Dendritic cell treated with granulocyte-macrophage colony-stimulating factor and Interleukin-4, amounts not matched to agents 40 ng/mL and 50 ng/mL, for 4 days (primary cell): ENCODE measurements at regions not wholly inside any gene's neighbourhood (a gene's known extent, or its start where the extent isn't known, plus 50 kb on each side); places are given as distances from the start of the nearest gene placed in this dataset.
"Not testable (repeated sequence)": the region's sequence is repeated elsewhere in the genome, so short reads cannot be mapped to it uniquely, and the experiment has no call there.

Source experiments
- H3K27ac Mint-ChIP-seq: one replicate; pipeline ENCODE4 v1.8.0; 2022; ENCODE audit warnings: mild to moderate bottlenecking, mixed read lengths
- H3K27me3 Mint-ChIP-seq: one replicate; pipeline ENCODE4 v1.8.0; 2022; ENCODE audit warnings: mild to moderate bottlenecking, mixed read lengths
- H3K36me3 Mint-ChIP-seq: one replicate; pipeline ENCODE4 v1.8.0; 2022; ENCODE audit warnings: low read depth, mixed read lengths
- H3K4me1 Mint-ChIP-seq: one replicate; pipeline ENCODE4 v1.8.0; 2022; ENCODE audit warnings: low read depth, mixed read lengths
- H3K4me3 Mint-ChIP-seq: one replicate; pipeline ENCODE4 v1.8.0; 2022; ENCODE audit warnings: mild to moderate bottlenecking, moderate library complexity, mixed read lengths
- H3K9me3 Mint-ChIP-seq: one replicate; pipeline ENCODE4 v1.8.0; 2022; ENCODE audit warnings: mixed read lengths
- intact Hi-C: fragments of 100-400 bp; cut with micrococcal nuclease; formaldehyde crosslinking; loops from one replicate; pipeline ENCODE4 v1.15.0; 2022

DNA sequence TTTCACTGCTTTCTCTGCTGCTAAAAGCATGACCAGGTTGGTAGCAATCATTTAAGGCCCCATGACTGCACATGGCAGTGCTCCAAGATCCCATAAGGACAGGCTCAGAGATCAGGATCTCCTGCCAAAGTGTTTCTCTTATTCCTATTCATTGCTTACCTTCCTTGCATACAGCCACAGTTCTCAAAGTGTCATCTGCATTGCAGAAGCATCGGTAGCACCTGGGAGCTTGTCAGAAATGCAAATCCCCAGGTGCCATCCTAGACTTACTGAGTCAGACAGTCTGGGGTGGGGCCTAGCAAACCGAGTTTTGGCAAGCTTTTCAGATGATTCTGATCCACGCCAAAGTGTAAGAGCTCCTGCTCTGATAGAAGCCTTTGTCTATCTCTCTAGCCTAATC, 489.0 kb upstream of the AUTS2 start:
- Mint-ChIP-seq H3K9me3 (peaks cover 28% of the 10 kb centered on the region), H3K4me3 (no peak overlapping the region), H3K27ac (no peak overlapping the region), H3K4me1 (no peaks in the 10 kb centered on the region), H3K36me3 (no peaks in the 10 kb centered on the region), H3K27me3 (no peaks in the 10 kb centered on the region)
- intact Hi-C loops: no loop called here

DNA sequence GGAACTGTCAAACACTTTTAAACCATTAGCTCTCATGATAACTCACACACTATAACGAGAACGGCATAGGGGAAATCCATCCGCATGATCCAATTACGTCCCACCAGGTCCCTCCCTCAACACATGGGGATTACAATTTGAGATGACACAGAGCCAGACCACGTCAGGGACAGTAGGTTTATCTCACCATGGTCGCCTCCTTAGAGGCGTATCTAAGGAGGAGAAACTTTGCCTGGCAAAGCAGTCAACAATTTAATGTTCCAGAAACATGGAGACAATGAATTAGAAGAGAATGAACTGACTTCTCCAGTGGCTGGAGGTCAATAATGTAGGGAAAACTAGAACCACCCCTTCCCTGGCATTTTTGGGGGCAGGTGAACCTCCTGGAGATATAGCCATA, 488.4 kb upstream of the AUTS2 start:
- intact Hi-C loops: no loop called here
- Mint-ChIP-seq H3K4me1 (no peaks in the 10 kb centered on the region), H3K4me3 (no peak overlapping the region), H3K9me3 (peaks cover 28% of the 10 kb centered on the region), H3K36me3 (no peaks in the 10 kb centered on the region), H3K27ac (no peak overlapping the region), H3K27me3 (no peaks in the 10 kb centered on the region)

DNA sequence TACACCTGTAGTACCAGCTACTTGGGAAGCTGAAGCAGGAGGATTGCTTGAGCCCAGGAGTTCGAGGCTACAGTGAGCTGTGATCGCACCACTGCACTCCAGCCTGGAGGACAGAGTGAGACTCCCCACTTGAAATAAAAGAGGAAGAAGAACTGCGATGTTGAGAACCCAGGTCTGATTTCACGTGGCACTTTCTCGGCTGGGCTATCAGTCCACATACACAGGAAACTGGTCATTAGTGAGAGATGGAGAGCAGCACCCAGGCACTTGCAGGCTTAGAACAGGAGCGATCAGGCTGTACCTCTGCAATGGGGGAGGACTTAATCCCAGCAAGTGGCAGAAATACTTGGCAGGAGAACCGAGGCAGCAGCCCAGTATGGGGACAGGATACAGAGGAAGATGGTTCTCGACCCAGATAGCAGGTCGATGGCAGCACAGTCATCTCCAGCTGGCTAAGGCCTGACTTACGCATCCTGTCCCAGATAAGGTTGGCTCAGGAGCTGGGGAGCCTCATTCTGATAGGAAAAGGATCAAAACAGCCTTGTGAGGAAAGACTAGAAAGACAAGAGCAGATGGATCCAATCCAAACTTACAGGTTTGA, 487.7 kb upstream of the AUTS2 start:
- H3K9me3 Mint-ChIP-seq: peaks cover 28% of the 10 kb centered on the region
- H3K27ac Mint-ChIP-seq: no peak overlapping the region
- intact Hi-C loops: no loop called here
- no peaks in the 10 kb centered on the region for H3K27me3 Mint-ChIP-seq
- no peaks in the 10 kb centered on the region for H3K36me3 Mint-ChIP-seq
- no peaks in the 10 kb centered on the region for H3K4me1 Mint-ChIP-seq
- no peak overlapping the region for H3K4me3 Mint-ChIP-seq

DNA sequence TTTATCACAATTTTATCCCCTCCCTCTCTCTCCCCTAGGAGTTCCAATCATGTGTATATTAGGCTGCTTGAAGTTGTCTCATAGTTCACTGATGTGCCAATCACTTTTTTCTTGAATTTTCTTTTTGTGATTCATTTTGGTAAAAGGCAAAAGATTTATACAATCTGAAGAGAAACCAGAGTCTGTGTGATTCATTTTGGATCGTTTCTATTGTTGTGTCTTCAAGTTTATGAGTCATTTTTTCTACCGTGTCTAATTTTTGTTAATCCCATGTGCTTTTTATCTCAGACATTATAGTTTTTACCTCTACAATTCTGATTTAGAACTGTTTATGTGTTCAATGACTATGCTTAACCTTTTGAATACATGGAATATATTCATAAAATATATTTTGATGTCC, 483.9 kb upstream of the AUTS2 start:
- intact Hi-C loops: no loop called here
- H3K4me3 Mint-ChIP-seq: no peak overlapping the region
- no peaks in the 10 kb centered on the region for H3K4me1 Mint-ChIP-seq
- peaks cover 25% of the 10 kb centered on the region for H3K9me3 Mint-ChIP-seq
- H3K27ac Mint-ChIP-seq: no peak overlapping the region
- H3K36me3 Mint-ChIP-seq: no peaks in the 10 kb centered on the region
- H3K27me3 Mint-ChIP-seq: no peaks in the 10 kb centered on the region

DNA sequence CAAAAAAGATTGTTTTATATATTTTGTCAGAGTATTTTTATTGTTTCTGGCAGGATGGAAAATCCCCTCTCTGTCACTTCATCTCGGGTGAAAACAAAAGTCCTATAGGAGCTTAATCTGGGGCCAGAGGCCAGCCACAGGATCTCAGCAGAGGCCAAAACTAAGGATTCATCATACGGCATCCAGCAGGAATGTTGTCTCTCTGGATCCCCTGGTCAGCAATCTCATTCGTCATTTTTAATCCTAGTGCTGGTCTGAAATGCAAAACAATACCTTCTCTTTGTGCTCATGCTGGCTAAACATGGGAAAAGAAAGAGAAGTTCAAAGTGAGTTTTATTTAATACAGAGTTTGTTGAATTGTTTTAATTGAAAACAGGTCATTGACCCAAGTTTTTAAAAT, 482.5 kb upstream of the AUTS2 start:
- Mint-ChIP-seq H3K4me1 (no peaks in the 10 kb centered on the region), H3K4me3 (no peak overlapping the region), H3K9me3 (peaks cover 12% of the 10 kb centered on the region), H3K27me3 (no peaks in the 10 kb centered on the region), H3K36me3 (no peaks in the 10 kb centered on the region), H3K27ac (no peak overlapping the region)
- intact Hi-C loops: no loop called here

DNA sequence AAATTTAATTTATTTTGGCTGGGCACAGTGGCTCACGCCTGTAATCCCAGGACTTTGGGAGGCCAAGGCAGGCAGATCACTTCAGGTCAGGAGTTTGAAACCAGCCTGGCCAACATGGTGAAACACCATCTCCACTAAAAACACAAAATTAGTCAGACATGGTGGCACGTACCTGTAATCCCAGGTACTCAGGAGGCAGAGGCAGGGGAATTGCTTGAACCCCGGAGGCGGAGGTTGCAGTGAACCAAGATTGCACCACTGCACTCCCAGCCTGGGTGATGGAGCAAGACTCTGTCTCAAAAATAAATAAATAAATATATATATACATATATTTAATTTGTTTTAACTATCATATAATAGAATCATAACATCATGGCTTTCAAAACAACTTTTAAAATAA, 482.1 kb upstream of the AUTS2 start:
- H3K4me3 Mint-ChIP-seq, H3K9me3 Mint-ChIP-seq, intact Hi-C loops: not testable (repeated sequence)

DNA sequence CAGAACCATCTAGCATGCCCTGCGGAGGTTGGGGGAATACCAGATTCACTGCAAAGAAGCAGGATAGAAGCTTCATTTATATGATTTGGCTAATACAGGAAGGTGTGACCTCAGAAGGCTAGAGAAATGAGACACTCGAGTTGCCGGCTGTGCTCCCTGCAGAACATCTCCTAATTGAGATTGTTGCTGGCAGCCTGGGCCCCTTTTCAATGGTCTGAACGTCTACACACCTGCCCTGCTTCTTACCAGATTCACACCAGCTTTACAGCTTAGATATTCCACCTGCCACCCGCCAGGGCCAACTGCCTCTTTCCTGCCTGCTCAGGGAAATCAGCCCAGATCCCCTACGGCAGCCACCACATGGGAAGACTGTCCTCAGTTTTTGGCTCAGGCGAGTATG, 475.3 kb upstream of the AUTS2 start:
- Mint-ChIP-seq H3K36me3 (no peaks in the 10 kb centered on the region), H3K27me3 (no peaks in the 10 kb centered on the region), H3K4me3 (no peak overlapping the region), H3K4me1 (no peaks in the 10 kb centered on the region), H3K9me3 (no peaks in the 10 kb centered on the region), H3K27ac (no peak overlapping the region)
- intact Hi-C loops: no loop called here

More for the DNA sequence above, 482.1 kb upstream of the AUTS2 start:
- not testable (repeated sequence) for H3K36me3 Mint-ChIP-seq, H3K27ac Mint-ChIP-seq, H3K27me3 Mint-ChIP-seq, H3K4me1 Mint-ChIP-seq

DNA sequence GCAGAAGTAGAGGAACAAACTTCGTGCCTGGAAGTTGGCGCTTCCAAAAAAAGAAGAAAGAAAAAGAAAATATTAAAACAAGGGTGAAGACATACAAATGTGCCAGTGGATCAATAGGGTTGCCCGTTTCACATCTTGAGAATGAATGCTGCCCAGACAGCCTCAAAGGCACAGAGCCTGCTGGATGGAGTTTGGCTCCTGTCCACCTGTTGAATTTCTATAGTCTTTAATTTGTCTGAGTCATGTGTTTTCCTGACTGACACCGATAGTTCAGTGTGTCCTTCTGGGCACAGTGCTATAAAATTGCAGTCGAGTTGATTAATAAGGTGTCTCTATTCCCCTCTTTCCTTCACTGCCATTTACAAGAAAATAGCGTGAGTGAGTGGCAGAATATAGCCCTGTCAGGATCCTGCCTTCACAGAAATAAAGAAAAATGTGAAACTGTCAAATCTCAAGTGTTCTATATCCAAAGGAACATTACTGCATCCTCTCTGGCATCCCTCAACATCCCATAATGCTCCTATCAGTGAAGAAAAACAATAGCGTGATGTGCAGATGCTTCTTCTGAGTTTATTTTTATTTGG, 471.3 kb upstream of the AUTS2 start:
- no peaks in the 10 kb centered on the region for H3K9me3 Mint-ChIP-seq
- H3K4me1 Mint-ChIP-seq: no peaks in the 10 kb centered on the region
- no peak overlapping the region for H3K27ac Mint-ChIP-seq
- H3K36me3 Mint-ChIP-seq: no peaks in the 10 kb centered on the region
- H3K4me3 Mint-ChIP-seq: no peak overlapping the region
- intact Hi-C loops: no loop called here
- peaks cover 2% of the 10 kb centered on the region for H3K27me3 Mint-ChIP-seq

DNA sequence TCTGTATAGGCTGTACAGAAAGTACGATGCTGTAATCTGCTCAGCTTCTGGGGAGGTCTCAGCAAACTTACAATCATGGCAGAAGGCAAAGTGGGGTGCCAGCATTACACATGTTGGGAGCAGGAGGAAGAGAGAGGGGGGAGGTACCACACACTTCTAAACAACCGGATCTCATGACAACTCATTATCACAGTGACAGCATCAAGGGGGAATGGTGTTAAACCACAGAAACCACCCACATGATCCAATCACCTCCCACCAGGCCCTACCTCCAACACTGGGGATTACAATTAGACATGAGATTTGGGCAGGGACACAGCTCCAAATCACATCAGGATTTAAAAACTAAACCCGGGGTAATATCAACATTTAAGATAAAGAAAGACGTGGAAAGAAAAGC, 468.8 kb upstream of the AUTS2 start:
- Mint-ChIP-seq H3K4me1 (no peaks in the 10 kb centered on the region), H3K36me3 (no peaks in the 10 kb centered on the region), H3K9me3 (no peaks in the 10 kb centered on the region), H3K27ac (no peak overlapping the region), H3K4me3 (no peak overlapping the region), H3K27me3 (peaks cover 2% of the 10 kb centered on the region)
- intact Hi-C loops: no loop called here

DNA sequence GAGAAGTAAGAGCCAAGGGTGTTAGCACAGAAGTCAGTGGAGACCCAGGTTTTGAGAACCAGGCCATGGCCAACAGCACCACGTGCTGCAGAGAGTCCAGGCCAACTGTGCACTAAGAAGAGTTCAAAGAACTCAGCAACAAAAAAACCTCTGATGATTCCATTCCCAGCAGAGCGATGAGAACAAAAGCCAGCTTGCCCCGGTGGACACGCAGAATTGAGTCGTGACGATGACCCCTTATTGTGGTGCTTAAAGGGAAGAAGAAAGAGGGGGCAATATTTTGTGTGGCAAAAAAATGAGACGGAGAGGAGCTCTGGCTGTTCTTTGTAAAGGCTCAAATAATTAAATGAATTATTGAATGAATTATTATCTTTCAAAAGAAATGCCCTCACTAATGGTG, 468.3 kb upstream of the AUTS2 start:
- Mint-ChIP-seq H3K27me3 (peaks cover 2% of the 10 kb centered on the region), H3K27ac (no peak overlapping the region), H3K36me3 (no peaks in the 10 kb centered on the region), H3K9me3 (no peaks in the 10 kb centered on the region), H3K4me1 (no peaks in the 10 kb centered on the region), H3K4me3 (no peak overlapping the region)
- intact Hi-C loops: no loop called here

DNA sequence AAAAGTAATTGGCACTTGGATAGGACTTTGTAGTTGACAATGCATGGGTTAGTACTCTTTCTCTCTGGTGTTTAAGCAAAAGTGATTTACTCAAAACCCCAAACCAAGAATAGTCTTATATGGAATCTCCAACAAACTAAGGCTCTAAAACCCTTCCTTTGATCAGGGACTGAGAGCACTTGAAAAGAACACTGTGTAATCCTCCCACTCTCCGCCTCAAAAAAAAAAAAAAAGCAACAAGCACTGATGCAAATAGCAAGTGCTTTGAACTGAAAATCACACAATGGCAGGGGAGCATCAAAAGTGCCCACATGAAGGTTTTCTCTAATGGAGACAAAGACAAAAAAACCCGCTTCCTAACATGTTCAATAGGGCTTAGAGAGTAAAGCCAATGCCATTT, 467.9 kb upstream of the AUTS2 start:
- intact Hi-C loops: no loop called here
- peaks cover 2% of the 10 kb centered on the region for H3K27me3 Mint-ChIP-seq
- no peak overlapping the region for H3K4me3 Mint-ChIP-seq
- peaks cover under 1% of the 10 kb centered on the region for H3K9me3 Mint-ChIP-seq
- H3K4me1 Mint-ChIP-seq: no peaks in the 10 kb centered on the region
- no peak overlapping the region for H3K27ac Mint-ChIP-seq
- no peaks in the 10 kb centered on the region for H3K36me3 Mint-ChIP-seq

DNA sequence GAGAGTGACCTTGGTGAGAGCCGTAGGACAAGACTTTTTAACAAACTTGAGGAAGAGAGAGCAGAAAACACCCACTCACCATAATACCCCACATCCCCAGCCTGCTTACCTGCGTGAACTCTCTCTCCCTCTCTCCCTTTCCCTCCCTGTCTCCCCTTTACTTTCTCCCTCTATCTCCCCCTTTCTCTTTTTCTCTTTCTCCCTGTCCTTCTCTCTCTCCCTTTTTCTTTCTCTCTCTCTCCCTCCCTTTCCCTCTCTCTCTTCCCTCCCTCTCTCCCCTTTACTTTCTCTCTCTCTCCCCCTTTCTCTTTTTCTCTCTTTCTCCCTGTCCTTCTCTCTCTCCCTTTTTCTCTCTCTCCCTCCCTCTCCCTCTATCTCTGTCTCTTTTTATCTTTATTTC, 464.0 kb upstream of the AUTS2 start:
- Mint-ChIP-seq H3K4me3 (no peak overlapping the region), H3K27me3 (peaks cover 2% of the 10 kb centered on the region), H3K9me3 (peaks cover 25% of the 10 kb centered on the region), H3K27ac (no peak overlapping the region), H3K36me3 (no peaks in the 10 kb centered on the region), H3K4me1 (no peaks in the 10 kb centered on the region)
- intact Hi-C loops: no loop called here

DNA sequence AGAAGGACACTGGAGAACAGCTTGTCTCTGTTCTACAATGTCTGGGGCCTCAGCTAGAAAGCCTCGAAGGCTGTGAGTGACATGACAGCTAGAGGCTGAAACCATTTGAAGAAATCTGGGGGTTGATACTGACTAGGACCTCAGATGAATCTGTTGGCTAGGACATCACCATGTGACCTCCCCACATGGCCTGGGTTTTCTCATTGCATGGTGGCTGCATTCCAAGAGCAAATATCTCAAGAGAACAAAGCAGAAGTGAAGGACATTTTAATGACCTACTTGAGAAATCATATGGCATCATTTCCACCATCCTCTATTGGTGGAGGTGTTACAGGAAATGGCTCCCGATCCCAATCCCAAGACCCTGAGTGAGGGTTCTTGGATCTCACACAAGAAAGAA, 450.6 kb upstream of the AUTS2 start:
- intact Hi-C loops: no loop called here
- Mint-ChIP-seq H3K4me1 (no peaks in the 10 kb centered on the region), H3K27ac (no peak overlapping the region), H3K36me3 (no peaks in the 10 kb centered on the region), H3K27me3 (no peaks in the 10 kb centered on the region), H3K4me3 (no peak overlapping the region), H3K9me3 (peaks cover 17% of the 10 kb centered on the region)

DNA sequence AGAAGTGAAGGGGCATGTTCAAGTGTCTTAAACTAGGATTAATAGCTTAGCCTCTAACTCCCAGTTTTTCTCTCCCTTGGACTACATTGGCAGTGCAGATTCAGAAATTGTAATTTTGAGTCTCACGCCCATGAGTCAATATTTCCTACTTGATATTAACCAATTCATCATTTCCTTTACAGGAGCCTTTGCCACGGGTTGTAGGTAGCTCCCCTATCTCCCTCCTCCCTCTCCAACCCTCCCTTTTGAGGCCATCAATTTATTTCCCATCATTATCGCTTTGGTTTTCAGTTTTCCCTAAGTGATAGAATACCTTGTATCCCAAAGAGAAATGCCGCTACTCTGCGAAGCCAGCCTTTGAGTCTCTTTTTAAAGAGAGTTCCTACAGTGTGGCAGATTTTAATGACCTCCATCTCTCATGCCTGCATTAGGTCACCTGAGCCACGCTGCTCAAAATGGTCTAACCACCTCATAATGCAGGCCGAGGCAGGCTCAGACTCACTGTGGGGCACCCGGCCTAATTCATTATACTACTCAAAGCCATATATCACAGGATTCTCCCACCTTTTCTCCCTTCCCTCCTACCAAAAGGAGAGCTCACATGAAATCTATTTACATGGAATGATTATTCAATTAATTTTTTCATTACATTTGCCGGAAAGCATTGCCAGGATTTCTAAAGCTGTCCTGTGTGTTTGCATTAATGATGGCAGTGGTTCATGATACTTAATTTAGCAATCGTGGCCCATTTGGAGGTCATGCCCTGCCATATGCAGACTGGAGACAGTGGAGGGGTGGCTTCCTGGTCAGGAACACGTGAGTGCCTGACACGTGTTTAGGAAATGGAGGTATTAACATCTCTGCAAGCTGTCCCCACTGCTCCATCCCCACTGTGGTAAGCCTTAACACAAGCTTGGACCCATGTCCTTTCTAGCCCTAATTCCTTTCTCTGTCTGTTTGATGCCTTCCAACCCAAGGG, 448.2 kb upstream of the AUTS2 start:
- Mint-ChIP-seq H3K4me1 (no peaks in the 10 kb centered on the region), H3K27ac (no peak overlapping the region), H3K27me3 (no peaks in the 10 kb centered on the region), H3K9me3 (peaks cover 25% of the 10 kb centered on the region), H3K4me3 (no peak overlapping the region), H3K36me3 (no peaks in the 10 kb centered on the region)
- intact Hi-C loops: no loop called here
